Testis (tissue), 2 donors: ENCODE measurements at regions not wholly inside any gene's neighbourhood (a gene's known extent, or its start where the extent isn't known, plus 50 kb on each side); places are given as distances from the start of the nearest gene placed in this dataset.

Source experiments
- DNase-seq: peaks from one replicate; pipeline ENCODE4 v3.0.0-alpha.2; 2019
- H3K27ac ChIP-seq, 2 donors: fragments of 200-600 bp; sonication (generic); one replicate each; pipeline ENCODE4 v1.5.1; 2019
- H3K27me3 ChIP-seq: fragments of 200-600 bp; sonication (generic); one replicate; pipeline ENCODE4 v1.5.1; 2019
- H3K36me3 ChIP-seq: fragments of 200-600 bp; sonication (generic); one replicate; pipeline ENCODE4 v1.5.1; 2017; ENCODE audit warnings: low read depth; ENCODE audit errors: missing control alignments
- H3K4me1 ChIP-seq: fragments of 200-600 bp; sonication (generic); one replicate; pipeline ENCODE4 v1.5.1; 2019
- H3K4me3 ChIP-seq, 2 donors: fragments of 200-600 bp; sonication (generic); one replicate each; pipeline ENCODE4 v1.5.1; 2017 to 2019
- H3K9me3 ChIP-seq: fragments of 200-600 bp; sonication (generic); one replicate; pipeline ENCODE4 v1.5.1; 2017
- CTCF ChIP-seq, 3 experiments: fragments of 450-650 bp in 2 of 3; fragments of 200-600 bp in 1 of 3; sonication (generic) in 1 of 3; IDR thresholded peaks; one replicate each; pipeline ENCODE4 v1.5.1; 2016 to 2019; ENCODE audit warnings: antibody characterized with exemption in 3 of 3, mild to moderate bottlenecking in 2 of 3, moderate library complexity in 1 of 3
- POLR2A ChIP-seq: fragments of 450-650 bp; IDR thresholded peaks from one replicate; pipeline ENCODE4 v1.6.1; 2017; ENCODE audit warnings: antibody characterized with exemption, mild to moderate bottlenecking, moderate library complexity
- WGBS, 2 donors: methylation state at CpG; one replicate each; pipeline ENCODE4 v1.1.5; 2018; 5-methylcytosine and 5-hydroxymethylcytosine counted together
- intact Hi-C: fragments of 100-400 bp; cut with DNase I; formaldehyde crosslinking; loops from one replicate; pipeline ENCODE4 v1.15.1; 2023; ENCODE audit warnings: low total_unique reads

DNA sequence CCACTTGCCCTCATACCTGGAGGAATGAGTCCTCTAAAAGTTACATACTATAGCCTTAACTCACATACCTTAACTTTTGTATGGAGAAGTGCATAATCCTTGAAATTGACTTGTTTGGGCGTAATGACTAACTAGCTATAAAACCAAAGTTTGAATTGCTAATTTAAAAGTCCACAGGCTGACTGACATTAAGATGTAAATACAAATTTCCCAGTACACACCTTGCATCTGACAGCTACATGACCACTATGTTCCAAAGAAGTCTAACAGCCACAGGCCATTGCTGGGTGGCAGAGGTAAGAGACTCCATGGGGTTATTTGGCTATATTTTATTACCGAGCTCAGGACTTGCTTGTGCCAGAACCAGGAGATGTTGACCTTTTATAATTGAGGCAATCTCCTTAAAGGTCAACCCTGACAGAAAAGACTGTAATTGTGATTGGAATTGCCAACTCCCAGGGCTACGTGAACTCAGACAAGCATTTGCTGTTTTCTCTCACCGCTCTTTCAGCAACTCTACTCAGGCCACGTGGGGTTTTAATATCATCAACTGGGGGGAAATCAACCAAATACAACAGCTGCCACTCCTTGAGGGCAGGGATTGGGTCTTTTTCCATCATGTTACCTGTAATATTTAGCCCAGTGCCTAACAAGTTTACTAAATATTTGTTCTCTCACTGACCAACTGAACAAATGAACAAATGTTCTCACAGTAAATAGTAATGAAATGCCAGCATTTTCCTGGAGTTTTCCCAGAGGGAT is 139.9 kb downstream of the SEMA6D start:
- no peak for TF ChIP-seq POLR2A
- no peak for TF ChIP-seq CTCF (IDR thresholded peaks at IDR 0.05)
- H3K4me1 ChIP-seq: no peaks in the 10 kb centered on the region
- H3K27me3 ChIP-seq: no peaks in the 10 kb centered on the region
- no peaks in the 10 kb centered on the region for H3K36me3 ChIP-seq
- no peak for DNase-seq
- WGBS, 2 donors: 84 to 96% methylated on average over 5 of the region's 5 CpGs
- intact Hi-C loops: no loop called here
- no peak overlapping the region for H3K4me3 ChIP-seq
- H3K9me3 ChIP-seq: no peaks in the 10 kb centered on the region
- H3K27ac ChIP-seq: no peak overlapping the region

GRCh38 chr15:47857776-47858167 is 140.5 kb downstream of the SEMA6D start:
- no peak for TF ChIP-seq CTCF (IDR thresholded peaks at IDR 0.05)
- no peak for TF ChIP-seq POLR2A

DNA sequence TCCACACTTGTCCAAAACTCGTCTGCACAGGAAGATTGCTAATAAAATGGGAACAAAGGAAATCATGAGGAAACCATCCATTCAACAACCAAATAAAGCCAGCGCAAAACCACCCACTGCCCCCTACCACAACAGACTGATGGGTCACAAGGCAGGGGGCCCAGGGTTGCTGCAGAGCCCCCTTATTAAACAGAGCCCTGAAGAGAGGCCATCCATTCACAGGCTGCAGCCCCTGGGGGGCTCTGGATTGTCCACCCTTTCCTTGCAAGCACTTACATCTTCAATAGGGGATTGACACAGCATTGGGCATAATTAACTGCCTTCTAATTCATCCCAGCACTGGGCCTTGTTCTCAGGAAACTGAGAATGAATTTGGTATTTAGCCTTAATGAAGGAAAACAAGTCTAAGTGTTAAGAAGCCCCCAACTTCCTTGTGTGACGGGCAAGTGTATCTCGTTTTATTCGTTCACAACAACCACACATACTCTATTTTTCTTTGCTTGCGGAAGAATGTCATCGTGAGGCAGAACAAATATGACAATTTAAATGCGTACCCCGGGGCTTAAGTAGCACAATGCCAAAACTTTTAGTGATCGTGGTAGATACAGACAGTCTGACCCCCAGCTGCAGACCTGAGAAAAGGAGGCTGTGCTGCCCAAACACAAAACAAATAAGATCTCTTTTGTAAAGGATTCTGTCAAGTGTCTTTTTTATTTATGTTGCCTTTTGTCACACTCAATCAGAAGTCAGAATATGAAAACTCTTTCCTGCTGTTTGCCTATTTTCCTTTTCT is 144.0 kb downstream of the SEMA6D start:
- TF ChIP-seq CTCF (IDR thresholded peaks at IDR 0.05): no peak
- TF ChIP-seq POLR2A: no peak
- Histone ChIP-seq H3K9me3 (no peaks in the 10 kb centered on the region), H3K27me3 (no peaks in the 10 kb centered on the region), H3K36me3 (no peaks in the 10 kb centered on the region), H3K4me1 (no peaks in the 10 kb centered on the region), H3K4me3 (no peak overlapping the region), H3K27ac (no peak overlapping the region)
- no peak for DNase-seq
- intact Hi-C loops: no loop called here
- WGBS, 2 donors: 91% methylated on average over 10 of the region's 10 CpGs

More at GRCh38 chr15:47857776-47858167, 140.5 kb downstream of the SEMA6D start:
- Histone ChIP-seq H3K27ac (no peak overlapping the region), H3K27me3 (no peaks in the 10 kb centered on the region), H3K9me3 (no peaks in the 10 kb centered on the region), H3K4me3 (no peak overlapping the region), H3K36me3 (no peaks in the 10 kb centered on the region), H3K4me1 (no peaks in the 10 kb centered on the region)
- no peak for DNase-seq
- intact Hi-C loops: no loop called here
- WGBS, 2 donors: 63 to 67% methylated on average over 3 of the region's 3 CpGs

GRCh38 chr15:47862402-47862801 is 145.1 kb downstream of the SEMA6D start:
- intact Hi-C loops: no loop called here
- no peak overlapping the region for H3K4me3 ChIP-seq
- no peaks in the 10 kb centered on the region for H3K4me1 ChIP-seq
- H3K9me3 ChIP-seq: no peaks in the 10 kb centered on the region
- DNase-seq: no peak
- H3K36me3 ChIP-seq: no peaks in the 10 kb centered on the region
- no peaks in the 10 kb centered on the region for H3K27me3 ChIP-seq
- WGBS, 2 donors: 86 to 90% methylated on average over 3 of the region's 3 CpGs
- TF ChIP-seq CTCF (IDR thresholded peaks at IDR 0.05): no peak
- no peak overlapping the region for H3K27ac ChIP-seq
